ENCODE measurements at regions not wholly inside any gene's neighbourhood (a gene's known extent, or its start where the extent isn't known, plus 50 kb on each side); places are given as distances from the start of the nearest gene placed in this dataset.
"Not testable (repeated sequence)": the region's sequence is repeated elsewhere in the genome, so short reads cannot be mapped to it uniquely, and the experiment has no call there.

DNA sequence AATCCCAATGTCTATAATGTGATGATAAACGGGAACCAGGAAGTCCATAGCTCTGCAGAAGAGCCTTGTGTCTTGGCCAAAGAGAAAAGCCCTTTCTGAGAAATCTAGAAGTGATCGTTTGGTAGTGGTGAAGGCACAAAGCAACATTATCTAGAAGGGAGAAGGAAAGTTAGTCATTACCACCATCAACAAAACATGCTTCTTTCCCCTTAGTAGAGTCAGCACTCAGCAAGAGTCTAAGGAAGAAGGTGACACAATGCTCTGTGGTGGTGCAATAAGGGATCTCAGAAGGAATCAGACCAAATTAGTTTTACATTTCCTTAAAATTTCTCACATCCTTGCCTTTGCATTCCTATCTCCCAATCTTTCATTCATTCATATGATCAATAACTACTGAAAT lies 134.4 kb upstream of the PRDX6 start:
- DNase-seq (ENCODE audit: low read depth): no peak

DNA sequence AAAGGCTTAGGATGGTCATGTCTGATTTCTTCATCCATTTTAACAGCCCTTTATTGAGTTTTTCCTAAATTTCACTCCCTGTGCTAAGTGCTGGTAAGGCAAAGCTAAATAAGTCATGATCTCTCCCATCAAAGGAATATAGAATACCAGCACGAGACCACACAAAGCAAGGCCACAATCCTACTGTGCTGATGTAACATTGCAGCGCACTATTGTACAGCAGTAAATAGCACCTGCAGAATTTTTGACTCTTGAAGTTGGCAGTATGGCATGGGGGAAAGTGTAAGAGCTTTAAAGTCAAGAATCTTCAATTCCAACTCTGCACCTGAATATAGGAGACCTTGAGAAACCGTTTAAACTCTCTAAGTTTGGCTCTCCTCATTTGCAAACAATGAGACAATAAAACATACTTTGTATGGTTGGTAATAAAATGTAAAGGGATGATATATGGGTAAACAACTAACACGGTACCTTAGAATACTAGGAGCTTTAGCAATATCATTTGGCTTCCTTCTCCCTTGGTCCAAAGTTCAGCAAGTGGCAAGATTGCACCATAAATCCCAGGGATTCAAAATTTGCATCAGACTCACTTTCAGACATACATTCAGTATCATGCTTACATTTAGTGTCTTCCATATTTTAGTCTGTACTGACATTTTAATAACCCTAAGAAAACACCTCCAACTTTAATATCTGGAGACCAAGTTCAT lies 132.9 kb upstream of the PRDX6 start:
- no peak for DNase-seq (ENCODE audit: low read depth)

DNA sequence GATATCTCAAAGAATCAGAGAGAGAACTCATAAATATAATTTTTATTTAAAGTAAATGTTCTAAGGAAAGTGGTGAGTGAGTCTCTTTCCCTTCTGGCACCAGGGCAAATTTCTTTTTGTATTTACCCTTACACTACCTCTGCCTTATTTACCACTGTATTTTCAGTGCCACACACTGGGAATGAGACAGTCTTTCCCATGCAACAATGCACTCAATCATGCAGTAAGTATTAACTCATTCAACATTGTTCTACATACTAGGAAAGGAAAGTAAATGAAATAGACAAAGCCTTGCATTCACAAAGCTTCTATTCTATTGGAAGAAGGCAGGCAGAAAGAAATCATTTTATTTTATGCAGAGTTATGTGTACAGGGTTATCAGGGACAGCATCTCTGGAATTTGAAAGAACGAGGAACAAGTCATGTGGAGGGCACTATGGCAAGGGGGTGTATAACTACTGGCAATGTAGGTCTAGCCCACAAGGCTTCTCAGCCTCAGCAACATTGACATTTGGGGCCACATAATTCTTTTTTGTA lies 129.8 kb upstream of the PRDX6 start:
- no peak for DNase-seq (ENCODE audit: low read depth)

DNA sequence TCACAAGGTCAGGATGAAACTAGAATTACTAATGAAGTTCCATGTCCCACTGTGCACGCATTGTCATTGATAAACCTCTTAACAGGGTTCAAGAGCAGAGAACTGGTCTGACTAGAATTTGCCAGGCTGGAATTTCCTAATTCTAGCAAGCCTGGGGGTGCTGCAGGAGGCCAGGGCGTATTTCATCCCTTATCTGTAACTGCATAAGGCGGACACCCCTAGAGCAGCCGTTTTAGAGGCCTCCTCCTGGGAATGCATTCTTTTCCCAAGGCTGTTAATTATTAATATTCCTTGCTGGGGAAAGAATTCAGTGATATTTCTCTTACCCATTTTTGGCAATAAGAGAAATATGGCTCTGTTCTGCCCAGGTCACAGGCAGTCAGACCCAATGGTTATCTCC lies 124.5 kb upstream of the PRDX6 start:
- not testable (repeated sequence) for DNase-seq (ENCODE audit: low read depth)

DNA sequence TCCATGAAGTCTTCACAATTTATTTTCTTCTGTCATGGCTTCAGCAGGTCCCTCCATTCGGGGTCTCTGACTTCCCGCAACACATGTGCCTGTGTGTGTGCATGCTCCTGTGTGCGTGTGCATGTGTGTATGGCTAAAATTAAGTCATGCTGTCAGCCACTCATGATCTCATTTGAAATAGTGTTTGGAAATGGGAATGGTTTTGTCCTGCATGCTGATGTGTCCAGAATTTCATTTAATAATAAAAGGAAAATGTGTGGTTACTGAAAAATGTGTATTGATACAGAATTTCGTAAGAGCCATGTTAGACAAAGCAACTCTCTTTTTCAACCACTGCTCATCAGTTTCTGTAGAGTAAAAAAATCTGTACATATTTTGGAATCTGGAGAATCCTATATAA lies 123.8 kb upstream of the PRDX6 start:
- DNase-seq (ENCODE audit: low read depth): no peak

DNA sequence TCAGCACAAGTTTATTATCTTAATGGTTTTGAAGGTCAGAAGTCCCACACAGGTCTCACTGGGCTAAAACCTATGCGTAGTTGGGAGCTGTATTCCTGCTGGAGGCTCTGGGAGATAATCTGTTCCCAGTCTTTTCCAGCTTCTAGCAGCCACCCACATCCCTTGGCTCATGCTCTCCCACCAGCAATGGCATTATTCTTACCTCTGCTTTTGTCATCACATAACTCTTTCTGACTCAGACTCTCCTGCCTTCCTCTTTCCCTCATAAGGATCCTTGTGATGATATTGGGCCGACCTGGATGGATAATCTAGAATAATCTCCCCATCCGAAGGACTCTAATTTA lies 122.2 kb upstream of the PRDX6 start:
- DNase-seq (ENCODE audit: low read depth): no peak

DNA sequence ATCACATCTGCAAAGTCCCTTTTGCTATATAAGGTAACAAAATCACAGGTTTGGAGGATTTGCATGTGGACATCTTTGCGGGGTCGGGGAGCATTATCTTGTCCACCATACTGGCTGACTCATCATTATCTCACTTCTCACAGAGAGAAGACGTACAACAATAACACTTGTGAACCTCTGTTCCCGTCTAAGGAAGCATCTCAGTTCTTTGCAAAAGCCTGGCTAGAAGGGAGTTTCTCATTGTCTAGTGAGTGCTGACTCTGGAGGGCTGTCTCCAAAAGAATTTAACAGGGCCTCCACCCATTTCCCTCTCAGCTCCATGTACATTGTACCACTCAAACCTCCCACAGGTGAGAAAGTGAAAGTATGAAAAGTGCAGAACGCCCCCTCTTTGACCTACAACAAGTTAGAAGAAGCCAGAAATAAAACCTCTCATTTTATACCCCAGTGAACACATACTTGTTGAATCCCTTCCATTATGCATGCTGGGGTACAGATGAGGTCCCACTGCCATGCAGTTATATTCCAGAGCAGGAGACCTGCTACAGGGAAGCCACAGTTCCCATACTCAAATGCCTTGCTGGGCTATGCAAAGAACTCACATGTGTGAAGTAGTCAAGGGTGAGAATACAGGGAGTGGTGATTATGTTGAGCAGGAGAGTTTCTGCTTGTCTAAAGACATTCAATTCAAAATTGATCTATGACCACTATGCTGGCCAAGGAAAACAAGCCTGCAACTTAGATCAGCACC lies 121.7 kb upstream of the PRDX6 start:
- DNase-seq (ENCODE audit: low read depth): no peak

DNA sequence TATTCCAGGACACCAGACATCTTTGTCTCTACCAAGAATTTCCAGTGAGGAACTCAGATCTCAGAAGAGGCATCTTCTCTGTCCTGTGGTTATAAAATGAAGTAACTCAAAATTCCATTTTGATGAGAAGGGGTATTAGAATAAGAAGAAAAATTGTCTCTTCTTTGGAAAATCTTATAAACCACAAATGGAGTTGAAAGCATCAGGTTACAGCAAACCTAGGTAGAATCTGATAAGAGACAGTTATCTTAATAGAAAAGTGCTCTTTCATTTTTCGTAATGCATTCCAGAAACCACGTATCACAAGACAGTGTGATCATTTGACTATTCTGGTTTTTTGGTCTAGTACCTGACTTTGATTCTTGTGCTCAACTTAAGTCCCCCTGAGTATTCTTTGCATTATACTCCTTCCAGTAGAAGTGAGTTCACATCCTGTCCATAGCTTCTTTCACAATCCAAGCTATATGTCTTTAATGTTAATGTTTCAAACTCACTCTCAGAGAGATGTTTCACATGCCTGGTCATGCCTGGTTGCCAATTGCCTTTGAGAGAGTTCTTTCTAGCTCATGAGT lies 120.9 kb upstream of the PRDX6 start:
- peak; percentile 57 for DNase-seq (ENCODE audit: low read depth)

DNA sequence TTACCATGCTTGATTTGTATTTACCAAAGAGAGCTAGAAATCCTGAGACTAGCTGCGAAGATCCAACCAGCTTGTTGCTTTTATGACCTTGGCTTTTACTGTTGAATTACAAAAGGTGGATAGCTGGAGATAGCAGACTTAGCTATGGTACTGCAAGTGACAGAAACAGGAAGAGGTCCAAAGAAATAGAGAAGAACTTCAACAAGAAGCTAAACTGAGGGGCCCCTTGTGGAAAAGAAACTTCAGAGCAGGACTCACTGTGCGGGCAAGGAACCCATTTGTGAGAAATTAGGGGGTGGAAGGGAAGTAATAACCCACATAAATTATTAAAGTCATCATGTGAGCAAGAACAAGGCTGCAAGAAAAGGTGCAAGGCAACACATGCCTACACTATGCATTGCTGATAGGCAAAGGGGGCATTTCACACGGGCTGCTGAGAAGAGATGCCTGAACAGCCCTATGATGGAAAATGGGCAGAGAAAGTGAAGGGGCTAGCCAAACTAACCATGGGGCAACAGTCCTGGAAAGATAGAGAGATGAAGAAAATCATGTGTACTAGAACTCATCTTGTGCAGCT lies 116.6 kb upstream of the PRDX6 start:
- no peak for DNase-seq (ENCODE audit: low read depth)

DNA sequence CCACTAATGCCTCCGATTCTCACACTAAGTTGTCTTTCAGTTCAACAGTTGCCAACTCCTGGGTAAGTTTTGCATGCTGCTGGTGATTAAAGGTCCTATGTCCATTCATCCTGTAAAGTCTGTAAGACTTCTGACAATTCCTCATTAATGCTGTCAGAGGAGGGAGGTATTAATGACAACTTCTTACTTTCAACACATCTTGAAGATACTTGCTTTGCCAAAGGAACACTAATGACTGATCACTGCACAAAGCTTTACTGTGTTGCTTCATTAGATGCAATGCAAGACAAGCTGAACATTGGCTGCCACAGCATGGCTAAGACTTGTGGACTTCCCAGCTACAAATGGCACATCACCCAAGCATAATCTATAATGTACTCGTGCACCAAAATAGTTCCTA lies 114.6 kb upstream of the PRDX6 start:
- DNase-seq (ENCODE audit: low read depth): no peak

DNA sequence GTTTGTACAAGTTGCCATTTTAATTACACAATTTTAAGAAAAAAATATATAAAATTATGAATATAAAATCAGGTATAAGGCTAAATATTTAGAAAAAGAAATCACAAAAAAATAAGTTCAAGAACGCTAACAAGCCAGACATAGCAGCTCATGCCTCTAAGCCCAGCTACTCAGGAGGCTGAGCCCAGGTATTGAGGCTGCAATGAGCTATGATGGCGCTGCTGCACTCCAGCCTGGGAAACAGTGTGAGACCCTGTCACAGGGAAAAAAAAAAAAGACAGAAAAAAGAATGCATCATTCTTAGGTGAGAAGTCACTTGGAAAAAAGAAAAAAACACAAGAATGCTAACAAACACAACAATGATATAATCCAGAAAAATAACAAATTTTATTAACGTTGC lies 112.3 kb upstream of the PRDX6 start:
- no peak for DNase-seq (ENCODE audit: low read depth)

DNA sequence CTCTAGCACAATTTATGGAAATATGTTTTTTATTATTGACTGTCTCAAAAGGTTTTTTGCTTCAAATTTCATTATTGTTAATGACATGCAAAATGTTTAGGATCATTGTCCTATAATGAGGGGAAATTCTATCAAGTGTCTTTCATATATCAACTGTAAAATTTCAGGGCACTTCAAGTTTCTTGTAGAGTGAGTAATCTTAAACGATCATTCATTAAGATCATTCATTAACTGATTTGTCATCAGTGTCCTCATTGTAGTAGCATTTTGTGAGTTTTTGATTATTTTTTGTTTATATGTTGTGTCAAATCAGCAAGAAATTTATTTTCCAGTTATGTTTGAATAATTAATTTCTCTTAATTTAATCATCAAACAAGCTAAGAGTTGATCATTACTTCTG lies 111.8 kb upstream of the PRDX6 start:
- no peak for DNase-seq (ENCODE audit: low read depth)

DNA sequence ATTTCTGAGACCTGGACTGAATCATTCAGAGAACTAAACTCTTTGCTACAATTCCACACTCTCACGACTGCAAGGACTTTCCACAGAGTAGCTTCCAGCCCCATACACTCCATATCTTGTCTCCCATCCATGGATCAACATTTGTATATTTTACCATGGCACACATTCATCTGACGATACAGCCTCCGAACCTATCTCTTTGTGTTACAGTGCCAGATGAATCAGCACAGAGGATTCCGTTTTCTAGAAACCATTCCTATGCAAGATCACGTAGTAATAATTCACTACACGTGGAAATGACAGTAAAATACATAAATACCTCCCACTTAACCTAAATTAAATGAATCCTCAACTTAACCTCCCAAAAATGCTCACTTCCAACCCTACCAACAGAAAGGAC lies 110.0 kb upstream of the PRDX6 start:
- peak; percentile 36 for DNase-seq (ENCODE audit: low read depth)

DNA sequence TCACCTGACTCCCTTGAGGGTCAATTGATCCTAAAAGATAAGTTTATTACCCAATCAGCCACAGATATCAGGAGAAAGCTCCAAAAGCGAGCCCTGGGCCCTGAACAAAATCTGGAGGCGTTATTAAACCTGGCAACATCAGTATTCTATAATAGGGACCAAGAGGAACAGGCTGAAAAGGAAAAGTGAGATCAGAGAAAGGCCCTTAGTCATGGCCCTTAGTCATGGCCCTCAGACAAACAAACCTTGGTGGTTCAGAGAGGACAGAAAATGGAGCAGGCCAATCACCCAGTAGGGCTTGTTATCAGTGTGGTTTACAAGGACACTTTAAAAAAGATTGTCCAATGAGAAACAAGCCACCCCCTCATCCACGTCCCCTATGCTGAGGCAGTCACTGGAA lies 106.5 kb upstream of the PRDX6 start:
- DNase-seq (ENCODE audit: low read depth): peak; percentile 35

DNA sequence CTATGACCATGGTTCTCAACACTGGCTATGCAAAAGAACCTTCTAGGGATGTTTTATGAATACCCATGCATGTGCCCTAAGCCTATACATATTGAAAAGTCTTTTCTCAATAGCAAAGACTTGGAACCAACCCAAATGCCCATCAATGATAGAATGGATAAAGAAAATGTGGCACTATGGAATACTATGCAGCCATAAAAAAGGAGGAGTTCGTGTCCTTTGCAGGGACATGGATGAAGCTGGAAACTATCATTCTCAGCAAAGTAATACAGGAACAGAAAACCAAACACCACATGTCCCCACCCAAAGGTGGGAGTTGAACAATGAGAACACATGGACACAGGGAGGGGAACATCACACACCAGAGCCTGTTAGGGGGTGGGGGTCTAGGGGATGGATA lies 101.1 kb upstream of the PRDX6 start:
- not testable (repeated sequence) for DNase-seq (ENCODE audit: low read depth)

DNA sequence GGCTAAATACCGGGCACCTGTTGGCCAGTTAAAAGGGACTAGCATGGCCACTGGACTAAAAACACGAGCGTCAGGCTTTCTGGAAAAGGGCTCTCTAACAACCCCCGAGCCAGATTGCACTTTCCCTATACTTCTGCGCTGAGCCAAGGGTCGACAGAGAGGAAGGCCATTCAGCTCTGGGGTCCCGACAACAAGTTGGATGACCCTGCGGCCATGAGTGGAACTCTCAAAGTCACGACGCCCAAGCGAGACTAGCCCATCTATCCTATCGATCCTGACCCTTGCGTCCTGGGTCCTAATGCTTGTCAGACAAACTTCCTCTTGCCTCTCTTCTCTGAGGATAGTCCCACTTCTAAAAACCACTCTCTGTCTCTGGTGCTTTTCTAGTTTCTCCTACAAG lies 99.9 kb upstream of the PRDX6 start:
- no peak for DNase-seq (ENCODE audit: low read depth)

DNA sequence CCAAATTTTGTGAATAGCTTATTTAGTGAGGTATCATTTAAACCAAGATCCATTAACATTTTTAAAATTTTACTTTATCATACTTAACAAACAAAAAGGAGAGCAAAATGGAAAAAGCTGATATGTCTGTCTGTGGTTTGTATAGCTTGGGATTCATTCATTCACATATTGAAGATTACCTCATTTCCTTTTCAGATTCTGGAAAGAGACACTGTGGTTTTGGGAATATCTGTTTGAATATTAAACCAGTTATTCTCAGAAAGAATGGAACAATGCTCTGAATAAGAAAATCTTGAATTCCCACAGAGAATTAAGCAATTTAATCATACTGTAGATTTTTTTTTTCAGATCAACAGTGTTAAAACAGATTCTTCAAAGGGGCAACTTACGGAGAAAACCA lies 93.8 kb upstream of the PRDX6 start:
- DNase-seq (ENCODE audit: low read depth): peak; percentile 39

DNA sequence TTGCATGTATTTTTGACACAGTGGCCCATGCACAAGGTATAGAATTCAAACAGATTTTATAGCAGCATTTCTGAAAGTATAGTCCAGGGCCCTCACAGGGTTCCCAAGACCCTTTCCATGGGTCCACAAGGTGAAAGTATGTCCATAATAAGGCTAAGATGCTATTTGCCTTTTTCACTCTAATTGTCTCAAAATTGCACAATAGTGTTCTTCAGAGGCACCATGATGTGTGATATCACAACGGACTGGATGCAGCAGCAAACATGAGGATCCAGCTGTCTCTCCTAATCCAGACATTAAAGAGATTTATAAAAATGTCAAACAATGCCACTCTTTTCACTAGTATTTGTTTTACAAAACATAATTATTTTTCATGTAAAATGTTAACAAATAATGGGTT lies 88.8 kb upstream of the PRDX6 start:
- DNase-seq (ENCODE audit: low read depth): no peak

DNA sequence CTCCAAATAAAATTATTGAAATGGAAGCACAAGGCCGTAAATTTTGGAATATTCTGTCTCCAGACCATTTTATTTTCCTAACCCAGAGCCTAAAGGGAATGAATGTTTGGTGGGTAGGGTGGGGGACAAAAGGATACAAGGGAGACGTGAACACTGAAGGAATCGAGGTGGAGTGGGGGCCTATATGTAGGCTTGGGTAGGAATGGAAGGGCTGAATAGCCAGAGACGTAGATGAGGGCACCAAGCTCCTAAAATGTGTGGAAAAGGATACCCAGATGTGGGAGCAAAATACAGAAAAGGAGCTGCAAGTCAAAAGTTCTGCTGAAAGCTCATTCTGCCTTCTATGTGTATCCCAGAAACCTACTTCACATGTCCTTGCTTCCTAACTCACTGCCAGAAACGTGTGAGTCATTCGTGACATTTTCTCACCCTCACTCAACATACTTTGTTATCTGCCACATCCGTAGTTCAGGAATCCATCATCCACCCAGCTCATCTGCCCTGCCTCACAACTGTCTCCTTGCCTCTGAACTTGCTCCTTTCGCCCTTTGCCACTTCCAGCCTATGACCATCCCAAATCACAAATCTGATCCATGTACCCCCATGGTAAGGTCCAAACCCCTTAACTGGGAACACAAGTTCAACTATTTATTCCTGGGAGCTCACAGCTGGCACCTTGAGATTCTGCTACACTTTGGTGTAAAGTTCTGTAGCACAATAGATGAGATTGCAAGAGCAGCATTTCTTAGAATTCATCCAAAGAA lies 84.1 kb upstream of the PRDX6 start:
- DNase-seq (ENCODE audit: low read depth): peak; percentile 96

DNA sequence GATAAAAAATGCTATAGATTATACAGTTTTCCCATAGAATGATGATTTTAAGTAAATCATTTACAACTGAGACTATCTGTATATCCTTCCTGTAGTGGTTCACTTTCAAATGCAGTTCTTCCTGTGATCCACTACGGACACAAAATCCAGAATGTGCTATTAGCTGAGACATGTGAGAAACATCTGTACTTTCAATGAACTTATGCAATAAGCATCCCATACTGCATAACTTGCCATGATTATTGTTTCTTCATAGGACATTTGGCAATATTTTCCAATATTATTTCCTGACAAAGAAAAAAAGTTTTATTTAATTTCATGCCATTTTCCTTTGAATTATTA lies 83.5 kb upstream of the PRDX6 start:
- peak; percentile 74 for DNase-seq (ENCODE audit: low read depth)

DNA sequence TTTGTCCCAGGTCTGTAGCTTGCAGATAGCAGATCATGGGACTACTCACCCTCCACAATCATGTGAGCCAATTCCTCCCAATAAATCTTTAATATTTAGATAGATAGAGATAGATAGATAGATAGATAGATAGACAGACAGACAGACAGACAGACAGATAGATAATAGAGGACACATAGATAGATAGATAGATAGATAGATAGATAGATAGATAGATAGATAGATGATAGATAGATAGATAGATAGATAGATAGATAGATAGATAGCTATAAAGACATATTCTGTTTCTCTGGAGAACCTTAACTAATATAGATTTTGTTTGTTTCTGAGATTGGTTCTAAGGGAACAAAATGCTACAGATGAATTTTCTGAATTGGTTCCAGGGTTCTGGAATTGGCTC lies 82.3 kb upstream of the PRDX6 start:
- not testable (repeated sequence) for DNase-seq (ENCODE audit: low read depth)

DNA sequence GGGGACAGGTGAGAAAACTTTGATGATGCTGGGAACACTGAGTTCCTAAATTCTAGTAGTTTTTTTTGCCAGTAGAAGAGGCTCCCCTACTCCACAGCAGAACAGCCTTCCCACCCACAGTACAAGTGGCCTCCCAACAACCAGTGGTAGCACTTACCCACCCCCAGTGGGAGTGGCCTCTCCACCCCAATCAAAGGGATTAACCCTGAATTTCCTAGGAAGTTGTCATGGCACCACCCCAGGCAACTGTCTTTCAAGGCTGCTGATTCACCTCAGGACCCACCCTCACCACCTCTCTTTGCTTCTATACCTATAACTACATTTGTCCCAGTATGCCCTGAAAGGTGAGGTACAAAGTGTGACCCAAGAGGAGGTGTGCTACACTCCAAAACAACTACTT lies 81.4 kb upstream of the PRDX6 start:
- DNase-seq (ENCODE audit: low read depth): no peak
